Endothelial cell of umbilical vein (primary cell): ENCODE measurements at regions not wholly inside any gene's neighbourhood (a gene's known extent, or its start where the extent isn't known, plus 50 kb on each side); places are given as distances from the start of the nearest gene placed in this dataset.

Experiments
- BruUV-seq: library from RNA; stranded (reverse); fragments of 400-500 nt; replicated peaks from 2 replicates; lab custom pipeline; 2021; lab: Mats Ljungman, UMichigan
- CTCF ChIA-PET: fragments of 300-600, 350-600 bp; sonication (Branson Sonifier 250); formaldehyde crosslinking; loops from one replicate; lab custom pipeline; 2021; ENCODE audit warnings: antibody characterized with exemption, inconsistent platforms; lab: Charles Lee
- POLR2A ChIA-PET: fragments of 300-600, 350-600 bp; sonication (Branson Sonifier 250); formaldehyde crosslinking; loops from one replicate; lab custom pipeline; 2021; ENCODE audit warnings: antibody characterized with exemption, inconsistent platforms; lab: Charles Lee
- DNase-seq: peaks from one replicate; pipeline ENCODE4 v3.0.0-alpha.2; 2011; ENCODE audit warnings: low read depth, low spot score
- FAIRE-seq: peaks from 2 replicates; lab custom pipeline; 2011; peaks lifted over from hg19 to GRCh38; lab: Jason Lieb, UNC
- H2AFZ ChIP-seq: 2 replicates; pipeline ENCODE4 v1.6.0; 2012; ENCODE audit warnings: low read depth, low read length, control low read depth, inconsistent platforms
- H3K27ac ChIP-seq: 2 replicates; pipeline ENCODE4 v1.5.1; 2011; ENCODE audit warnings: low read depth, mild to moderate bottlenecking, control low read depth, low read length, moderate library complexity; ENCODE audit not compliant: insufficient read depth
- H3K27me3 ChIP-seq, 2 experiments: 2 replicates each; pipeline versions ENCODE4 v1.6.0 to v1.6.1; 2011; ENCODE audit warnings: low read length in 2 of 2, mixed read lengths in 1 of 2; ENCODE audit not compliant: control insufficient read depth in 2 of 2, insufficient read depth in 2 of 2
- H3K36me3 ChIP-seq, 2 experiments: 2 replicates in 1 of 2; 3 replicates in 1 of 2; pipeline ENCODE4 v1.5.1; 2011; ENCODE audit warnings: low read length in 2 of 2, mild to moderate bottlenecking in 1 of 2, moderate library complexity in 1 of 2; ENCODE audit not compliant: control insufficient read depth in 2 of 2, insufficient read depth in 2 of 2; ENCODE audit errors: extremely low read depth in 1 of 2
- H3K4me1 ChIP-seq: 3 replicates; pipeline ENCODE4 v1.5.1; 2011; ENCODE audit warnings: mild to moderate bottlenecking, low read length; ENCODE audit not compliant: control insufficient read depth, insufficient read depth; ENCODE audit errors: extremely low read depth
- H3K4me2 ChIP-seq: 2 replicates; pipeline ENCODE4 v1.6.1; 2011; ENCODE audit warnings: low read length, control low read depth, mixed read lengths; ENCODE audit not compliant: insufficient read depth
- H3K4me3 ChIP-seq, 3 experiments: fragments of 200-600 bp in 1 of 3; sonication (generic), shearing (Covaris generic) in 1 of 3; replicated peaks in 1 of 3; 2 replicates each; pipeline ENCODE4 v1.5.1; 2011 to 2016; ENCODE audit warnings: control low read depth in 3 of 3, low read length in 3 of 3, mild to moderate bottlenecking in 2 of 3, inconsistent platforms in 1 of 3, low read depth in 1 of 3, moderate library complexity in 1 of 3; ENCODE audit not compliant: insufficient read depth in 1 of 3
- H3K79me2 ChIP-seq: 2 replicates; pipeline ENCODE4 v1.6.0; 2012; ENCODE audit warnings: low read length, inconsistent platforms; ENCODE audit not compliant: control insufficient read depth, insufficient read depth
- H3K9ac ChIP-seq: replicated peaks from 2 replicates; pipeline ENCODE3; 2011; ENCODE audit warnings: low read length, control low read depth; ENCODE audit not compliant: insufficient read depth; ENCODE audit errors: extremely low read depth
- H3K9me1 ChIP-seq: replicated peaks from 3 replicates; pipeline ENCODE4 v1.6.0; 2011; ENCODE audit warnings: mild to moderate bottlenecking, low read length; ENCODE audit not compliant: control insufficient read depth, insufficient read depth; ENCODE audit errors: extremely low read depth
- H3K9me3 ChIP-seq: replicated peaks from 2 replicates; pipeline ENCODE4 v1.5.1; 2012; ENCODE audit warnings: low read length, inconsistent platforms; ENCODE audit not compliant: control insufficient read depth, insufficient read depth
- H4K20me1 ChIP-seq: replicated peaks from 2 replicates; pipeline ENCODE3; 2011; ENCODE audit warnings: mild to moderate bottlenecking, low read length; ENCODE audit not compliant: control insufficient read depth, insufficient read depth; ENCODE audit errors: extremely low read depth
- EZH2 ChIP-seq: IDR thresholded peaks from 2 replicates; pipeline ENCODE4 v1.6.1; 2012; ENCODE audit warnings: borderline replicate concordance, low read depth, mild to moderate bottlenecking, moderate library complexity, low read length, inconsistent platforms; ENCODE audit not compliant: severe bottlenecking
- FOS ChIP-seq: IDR thresholded peaks from 2 replicates; pipeline ENCODE4 v1.6.1; 2011; ENCODE audit warnings: mild to moderate bottlenecking, low read length, moderate library complexity, borderline replicate concordance; ENCODE audit not compliant: insufficient read depth
- GATA2 ChIP-seq: IDR thresholded peaks from 2 replicates; pipeline ENCODE4 v1.7.0; 2011; ENCODE audit warnings: low read depth, mild to moderate bottlenecking, moderate library complexity, mixed read lengths, low read length; ENCODE audit not compliant: insufficient read length, insufficient read depth
- JUN ChIP-seq: IDR thresholded peaks from 2 replicates; pipeline ENCODE4 v1.6.1; 2011; ENCODE audit warnings: borderline replicate concordance, low read depth; ENCODE audit not compliant: insufficient read length, insufficient read depth
- MAX ChIP-seq: IDR thresholded peaks from 2 replicates; pipeline ENCODE4 v1.6.1; 2011; ENCODE audit not compliant: insufficient read depth, insufficient read length
- MYC ChIP-seq: IDR thresholded peaks from one replicate; pipeline ENCODE4 v1.6.1; 2011; ENCODE audit warnings: mild to moderate bottlenecking, low read depth, low read length
- POLR2A ChIP-seq: IDR thresholded peaks from 2 replicates; pipeline ENCODE4 v1.6.1; 2012; ENCODE audit warnings: low read depth, mild to moderate bottlenecking, control low read depth, low read length
- POLR2AphosphoS5 ChIP-seq: IDR thresholded peaks from 2 replicates; pipeline ENCODE4 v1.6.1; 2012; ENCODE audit warnings: low read depth, mild to moderate bottlenecking, control low read depth, low read length, moderate library complexity; ENCODE audit not compliant: insufficient read depth
- dilution Hi-C: fragments of 300-500 bp; cut with MboI; formaldehyde crosslinking; loops from one replicate; pipeline ENCODE4 v1.15.0; 2019; ENCODE audit warnings: low sequenced_read_pairs; ENCODE audit not compliant: extremely low pct_ligation_motif_present
- intact Hi-C: fragments of 100-400 bp; cut with micrococcal nuclease; formaldehyde crosslinking; loops from one replicate; pipeline ENCODE4 v1.10.0; 2022
- TF ChIP-seq, protein P1 (sequence below), 2 donors: IDR thresholded peaks; 1 replicate in 1 of 2; 2 replicates in 1 of 2; pipeline ENCODE4 v1.5.1; 2011; ENCODE audit warnings: low read length in 2 of 2, mild to moderate bottlenecking in 2 of 2, moderate library complexity in 2 of 2, control low read depth in 1 of 2, inconsistent platforms in 1 of 2, low read depth in 1 of 2; ENCODE audit not compliant: insufficient read depth in 1 of 2; ENCODE audit errors: extremely low read depth in 1 of 2

DNA sequence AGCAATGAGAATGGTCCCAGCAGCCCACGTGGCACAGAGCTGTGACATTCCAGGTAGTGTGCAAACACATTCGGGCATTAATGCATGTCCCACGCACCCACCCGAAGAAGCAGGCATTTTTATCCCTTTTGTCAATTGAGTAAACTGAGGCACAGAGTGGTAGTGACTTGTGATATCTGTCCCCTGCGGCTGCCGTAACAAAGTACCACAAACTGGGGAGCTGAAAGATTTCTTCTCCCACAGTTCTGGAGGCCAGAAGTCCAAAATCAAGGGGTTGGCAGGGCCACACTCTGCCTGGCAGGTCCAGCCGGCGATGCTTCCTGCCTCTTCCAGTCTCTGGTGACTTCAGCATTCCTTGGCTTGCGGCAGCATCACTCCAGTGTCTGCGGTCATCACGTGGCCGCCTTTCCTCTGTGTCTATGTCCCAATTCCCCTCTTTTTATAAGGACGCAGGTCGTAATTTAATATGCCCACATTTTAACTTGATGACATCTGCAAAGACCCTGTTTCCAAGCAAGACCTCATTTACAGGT is 221.9 kb upstream of the GSE1 start:
- no peaks in the 10 kb centered on the region for H3K79me2 ChIP-seq
- intact Hi-C loops, result no loop called here
- H3K4me3 ChIP-seq, result no peak overlapping the region
- ChIA-PET CTCF (interaction anchor here (0.9 to 4.6 kb wide), 2 partner anchors 30 to 225 kb away, joined by 3 to 35 read pairs; no protein-coding TSS in a partner anchor), POLR2A (no interaction called here)
- no peak for TF ChIP-seq POLR2A
- no peak for TF ChIP-seq FOS
- TF ChIP-seq JUN, result no peak
- TF ChIP-seq, protein P1, sequence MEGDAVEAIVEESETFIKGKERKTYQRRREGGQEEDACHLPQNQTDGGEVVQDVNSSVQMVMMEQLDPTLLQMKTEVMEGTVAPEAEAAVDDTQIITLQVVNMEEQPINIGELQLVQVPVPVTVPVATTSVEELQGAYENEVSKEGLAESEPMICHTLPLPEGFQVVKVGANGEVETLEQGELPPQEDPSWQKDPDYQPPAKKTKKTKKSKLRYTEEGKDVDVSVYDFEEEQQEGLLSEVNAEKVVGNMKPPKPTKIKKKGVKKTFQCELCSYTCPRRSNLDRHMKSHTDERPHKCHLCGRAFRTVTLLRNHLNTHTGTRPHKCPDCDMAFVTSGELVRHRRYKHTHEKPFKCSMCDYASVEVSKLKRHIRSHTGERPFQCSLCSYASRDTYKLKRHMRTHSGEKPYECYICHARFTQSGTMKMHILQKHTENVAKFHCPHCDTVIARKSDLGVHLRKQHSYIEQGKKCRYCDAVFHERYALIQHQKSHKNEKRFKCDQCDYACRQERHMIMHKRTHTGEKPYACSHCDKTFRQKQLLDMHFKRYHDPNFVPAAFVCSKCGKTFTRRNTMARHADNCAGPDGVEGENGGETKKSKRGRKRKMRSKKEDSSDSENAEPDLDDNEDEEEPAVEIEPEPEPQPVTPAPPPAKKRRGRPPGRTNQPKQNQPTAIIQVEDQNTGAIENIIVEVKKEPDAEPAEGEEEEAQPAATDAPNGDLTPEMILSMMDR (IDR thresholded peaks at IDR 0.05; ENCODE audit: extremely low read depth in 1 of 2, insufficient read depth in 1 of 2, low read depth in 1 of 2, low read length in 2 of 2), result no peak
- TF ChIP-seq EZH2, result no peak
- no peak for TF ChIP-seq GATA2
- no peak for TF ChIP-seq MYC
- TF ChIP-seq MAX, result no peak
- no peak for TF ChIP-seq POLR2AphosphoS5
- H3K36me3 ChIP-seq, result no peaks in the 10 kb centered on the region
- no peaks in the 10 kb centered on the region for H3K27me3 ChIP-seq
- dilution Hi-C loops, result no loop called here
- no peak overlapping the region for H3K4me2 ChIP-seq
- DNase-seq (no peak), FAIRE-seq (no peak)
- H3K4me1 ChIP-seq, result peaks cover 8% of the 10 kb centered on the region
- no peaks in the 10 kb centered on the region for H3K9me1 ChIP-seq
- no peak overlapping the region for H2AFZ ChIP-seq
- H4K20me1 ChIP-seq, result no peaks in the 10 kb centered on the region
- BruUV-seq, result no TSS peak
- no peak overlapping the region for H3K9ac ChIP-seq
- no peaks in the 10 kb centered on the region for H3K9me3 ChIP-seq
- H3K27ac ChIP-seq, result no peak overlapping the region
